ENCODE measurements at regions not wholly inside any gene's neighbourhood (a gene's known extent, or its start where the extent isn't known, plus 50 kb on each side); places are given as distances from the start of the nearest gene placed in this dataset.

DNA sequence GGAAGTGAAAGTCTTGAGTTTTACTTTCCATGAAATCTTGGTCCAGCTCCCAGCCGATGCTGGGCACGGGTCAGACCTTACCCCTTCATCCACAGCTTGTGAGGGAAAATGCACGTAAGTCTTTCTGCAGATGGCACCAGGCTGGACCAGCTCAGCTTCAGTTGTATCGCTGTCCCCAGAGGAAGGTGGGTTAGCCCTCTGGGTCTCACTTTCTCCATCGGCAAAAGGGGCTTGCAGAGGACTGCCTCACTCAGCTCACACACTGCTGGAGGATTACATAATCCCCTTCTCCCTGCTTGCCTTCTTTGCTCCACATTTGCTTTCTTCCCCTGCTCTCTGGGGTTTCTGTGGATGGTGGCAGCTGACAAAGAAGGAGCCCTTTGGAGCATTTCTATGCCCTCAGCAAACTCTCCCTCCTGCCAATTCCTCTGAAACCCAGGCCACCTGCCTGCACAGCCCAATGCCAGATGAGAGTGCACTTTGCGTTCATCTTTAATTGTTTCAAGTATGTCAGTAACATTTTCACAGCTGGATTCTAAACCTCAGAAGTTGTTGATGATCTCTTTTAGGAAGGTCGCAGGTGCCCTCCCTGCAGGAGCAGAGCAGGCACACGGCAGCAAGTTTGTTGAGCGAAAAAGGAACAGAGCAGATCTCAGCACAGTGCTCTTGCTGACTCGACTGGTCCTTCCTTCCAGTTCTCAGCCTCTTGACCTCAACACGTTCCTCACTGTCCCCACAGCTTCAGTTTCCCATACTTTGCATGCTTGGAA is 155.6 kb upstream of the GLI2 start:
- H4K91ac ChIP-seq (replicated peaks; ENCODE audit: insufficient read length, low read length): no peak overlapping the region
- no peak overlapping the region for H4K5ac ChIP-seq (ENCODE audit: insufficient read length, low read depth, low read length)
- H3K27me3 ChIP-seq (replicated peaks in 1 of 4; ENCODE audit: control insufficient read depth in 3 of 4, extremely low read depth in 1 of 4, insufficient read depth in 3 of 4, low read length in 3 of 4): peaks cover 0 to 46% (median 20%) of the 10 kb centered on the region in 4 experiments; a peak in 6 of 7 replicates
- no peak overlapping the region for H3K4me3 ChIP-seq (ENCODE audit: extremely low read depth in 1 of 4, insufficient read depth in 2 of 4, low read depth in 3 of 4, low read length in 4 of 4)
- H3K79me2 ChIP-seq (ENCODE audit: control insufficient read depth in 1 of 2, insufficient read depth in 2 of 2, low read length in 2 of 2): no peaks in the 10 kb centered on the region
- no peaks in the 10 kb centered on the region for H3K36me3 ChIP-seq (ENCODE audit: control insufficient read depth in 2 of 4, insufficient read depth in 4 of 4, low read length in 3 of 4)
- H3K23ac ChIP-seq (ENCODE audit: insufficient read length): no peak overlapping the region
- POLR2A ChIA-PET (ENCODE audit: partially characterized antibody): no interaction called here
- H3K14ac ChIP-seq (ENCODE audit: insufficient read length): no peak overlapping the region
- no peak overlapping the region for H2BK5ac ChIP-seq (ENCODE audit: low read depth, low read length)
- peaks cover 0 to 3% (median under 1%) of the 10 kb centered on the region in 4 experiments; a peak in 2 of 7 replicates for H3K4me1 ChIP-seq (replicated peaks in 1 of 4; ENCODE audit: control insufficient read depth in 3 of 4, insufficient read depth in 4 of 4, low read length in 3 of 4)
- H3K27ac ChIP-seq (ENCODE audit: low read depth, low read length): no peak overlapping the region
- DNase-seq (ENCODE audit: low read depth in 1 of 2, low spot score in 2 of 2) (no peak), FAIRE-seq (no peak)
- no peak overlapping the region for H2AK5ac ChIP-seq (ENCODE audit: low read depth, low read length)
- no peak overlapping the region for H2AFZ ChIP-seq (ENCODE audit: low read length)
- no peak overlapping the region for H2BK120ac ChIP-seq (replicated peaks; ENCODE audit: low read depth, low read length)
- no peak overlapping the region for H2BK12ac ChIP-seq (ENCODE audit: low read depth, low read length)
- H4K20me1 ChIP-seq (replicated peaks in 1 of 2; ENCODE audit: control insufficient read depth in 1 of 2, insufficient read depth in 2 of 2, low read length in 2 of 2): peaks cover 0 to 2% of the 10 kb centered on the region in 2 experiments
- H3K9me3 ChIP-seq (ENCODE audit: insufficient read depth in 2 of 2, low read depth in 1 of 2, low read length in 1 of 2): no peaks in the 10 kb centered on the region
- no peak overlapping the region for H3K9ac ChIP-seq (replicated peaks in 1 of 4; ENCODE audit: extremely low read depth in 1 of 4, low read depth in 3 of 4, low read length in 3 of 4)
- no peak overlapping the region for H3K4ac ChIP-seq (replicated peaks; ENCODE audit: insufficient read length, low read depth, low read length)
- H3K4me2 ChIP-seq (ENCODE audit: insufficient read depth in 1 of 2, low read depth in 2 of 2, low read length in 2 of 2): no peak overlapping the region; a peak in 1 of 4 replicates
- H2BK15ac ChIP-seq (ENCODE audit: low read length): no peak overlapping the region
- H3K56ac ChIP-seq (replicated peaks; ENCODE audit: insufficient read length, low read depth, low read length): no peak overlapping the region
- no peak overlapping the region for H4K8ac ChIP-seq (ENCODE audit: extremely low read depth, insufficient read depth, low read length)
- H2BK20ac ChIP-seq (ENCODE audit: low read length): no peak overlapping the region; the same call in 1 of the 2 replicates
- no peak overlapping the region for H3K18ac ChIP-seq (ENCODE audit: extremely low read depth, low read length)
- no peaks in the 10 kb centered on the region for H3K79me1 ChIP-seq (ENCODE audit: low read depth, low read length)
- CTCF ChIA-PET (ENCODE audit: partially characterized antibody): interaction anchor here (0.5 to 2.6 kb wide), 17 partner anchors 8 to 496 kb away, joined by 3 to 9 read pairs (median 4); no protein-coding TSS in a partner anchor
- H3K23me2 ChIP-seq (ENCODE audit: low read depth, low read length): no peaks in the 10 kb centered on the region; the same call in 1 of the 2 replicates
- 91% methylated on average over 11 of the region's 11 CpGs; no CpG with 5 or more reads in 1 of the 2 experiments for WGBS, 2 experiments (ENCODE audit: extremely low coverage in 1 of 2, insufficient coverage in 1 of 2, insufficient read length in 1 of 2, insufficient replicate concordance in 2 of 2, low coverage in 1 of 2, low lambda C conversion rate in 2 of 2, missing lambda C conversion rate in 1 of 2)
- TF ChIP-seq ZNF274 (IDR thresholded peaks at IDR 0.05; ENCODE audit: borderline replicate concordance, extremely low read depth, low read length) (no peak), RFX5 (IDR thresholded peaks at IDR 0.05; ENCODE audit: borderline replicate concordance, low read depth, low read length) (no peak), POLR2A (IDR thresholded peaks at IDR 0.05; ENCODE audit: control extremely low read depth in 1 of 2, low read depth in 2 of 2, low read length in 2 of 2) (no peak), SP4 (IDR thresholded peaks at IDR 0.05; ENCODE audit: low read length) (no peak), EP300 (IDR thresholded peaks at IDR 0.05; ENCODE audit: borderline replicate concordance in 1 of 2, low read depth in 2 of 2, low read length in 2 of 2) (no peak), GTF2F1 (IDR thresholded peaks at IDR 0.05; ENCODE audit: borderline replicate concordance, low read depth, low read length) (no peak), PHF8 (conservative IDR thresholded peaks at IDR 0.05; ENCODE audit: low read depth, low read length) (no peak), KDM4A (IDR thresholded peaks at IDR 0.05; ENCODE audit: low read depth, low read length, severe bottlenecking) (no peak), SIX5 (IDR thresholded peaks at IDR 0.05; ENCODE audit: low read depth, low read length) (no peak), RAD21 (IDR thresholded peaks at IDR 0.05 in 1 of 2, conservative IDR thresholded peaks at IDR 0.05 in 1 of 2; ENCODE audit: low read depth in 2 of 2, low read length in 2 of 2) (no peak), CREB1 (IDR thresholded peaks at IDR 0.05) (no peak), KDM5A (IDR thresholded peaks at IDR 0.05; ENCODE audit: low read length) (no peak), RNF2 (IDR thresholded peaks at IDR 0.05; ENCODE audit: borderline replicate concordance, low read depth, low read length, missing control alignments, poor library complexity, severe bottlenecking) (no peak)
